OCI-LY3 (cell line): ENCODE measurements at regions not wholly inside any gene's neighbourhood (a gene's known extent, or its start where the extent isn't known, plus 50 kb on each side); places are given as distances from the start of the nearest gene placed in this dataset.
"Not testable (repeated sequence)": the region's sequence is repeated elsewhere in the genome, so short reads cannot be mapped to it uniquely, and the experiment has no call there.

ENCODE experiments used
- H2AFZ ChIP-seq: fragments of 200-600, 300-600 bp; shearing (Covaris generic); 2 replicates; pipeline ENCODE4 v1.6.0; 2014; ENCODE audit warnings: antibody characterized with exemption, low read depth, low read length
- H3K27ac ChIP-seq: fragments of 200-600, 300-600 bp; sonication (generic); 2 replicates; pipeline ENCODE4 v1.5.1; 2014; ENCODE audit warnings: mild to moderate bottlenecking, low read length, moderate library complexity, mixed read lengths
- H3K27me3 ChIP-seq: fragments of 200-600, 300-600 bp; sonication (generic); 2 replicates; pipeline ENCODE4 v1.6.1; 2014; ENCODE audit warnings: low read depth, low read length, mixed read lengths
- H3K36me3 ChIP-seq: fragments of 200-600, 300-600 bp; sonication (generic); replicated peaks from 2 replicates; pipeline ENCODE3; 2014; ENCODE audit warnings: low read depth, low read length, mixed read lengths
- H3K4me1 ChIP-seq: fragments of 300-600, 200-600 bp; sonication (generic); 2 replicates; pipeline ENCODE4 v1.6.1; 2014; ENCODE audit warnings: low read length, mixed read lengths
- H3K4me2 ChIP-seq: fragments of 200-600, 300-600 bp; sonication (generic); 2 replicates; pipeline ENCODE4 v1.6.1; 2014; ENCODE audit warnings: low read length, mixed read lengths
- H3K4me3 ChIP-seq: fragments of 300-600, 200-600 bp; sonication (generic); 2 replicates; pipeline ENCODE4 v1.5.1; 2014; ENCODE audit warnings: antibody characterized with exemption, mild to moderate bottlenecking, low read length, moderate library complexity
- H3K79me2 ChIP-seq: fragments of 300-600, 200-600 bp; shearing (Covaris generic); 2 replicates; pipeline ENCODE4 v1.6.1; 2014; ENCODE audit warnings: mild to moderate bottlenecking, low read length, mixed read lengths
- H3K9ac ChIP-seq: fragments of 300-600, 200-600 bp; shearing (Covaris generic); 2 replicates; pipeline ENCODE4 v1.6.0; 2014; ENCODE audit warnings: mild to moderate bottlenecking, low read length, moderate library complexity
- H3K9me3 ChIP-seq: fragments of 200-600, 300-600 bp; shearing (Covaris generic); 2 replicates; pipeline ENCODE4 v1.6.1; 2014; ENCODE audit warnings: low read length, mixed read lengths; ENCODE audit not compliant: insufficient read depth
- H4K20me1 ChIP-seq: fragments of 200-600, 300-600 bp; sonication (generic); 2 replicates; pipeline ENCODE4 v1.6.1; 2016; ENCODE audit warnings: low read length, mixed read lengths; ENCODE audit not compliant: insufficient read depth
- CTCF ChIP-seq: fragments of 200-600, 300-600 bp; sonication (generic); IDR thresholded peaks from 2 replicates; pipeline ENCODE4 v1.5.1; 2014; ENCODE audit warnings: antibody characterized with exemption, low read length, low read depth
- EZH2phosphoT487 ChIP-seq: fragments of 200-600 bp; shearing (Covaris generic); IDR thresholded peaks from 2 replicates; pipeline ENCODE4 v1.6.1; 2018; ENCODE audit warnings: antibody characterized with exemption, mixed run types, low read depth

DNA sequence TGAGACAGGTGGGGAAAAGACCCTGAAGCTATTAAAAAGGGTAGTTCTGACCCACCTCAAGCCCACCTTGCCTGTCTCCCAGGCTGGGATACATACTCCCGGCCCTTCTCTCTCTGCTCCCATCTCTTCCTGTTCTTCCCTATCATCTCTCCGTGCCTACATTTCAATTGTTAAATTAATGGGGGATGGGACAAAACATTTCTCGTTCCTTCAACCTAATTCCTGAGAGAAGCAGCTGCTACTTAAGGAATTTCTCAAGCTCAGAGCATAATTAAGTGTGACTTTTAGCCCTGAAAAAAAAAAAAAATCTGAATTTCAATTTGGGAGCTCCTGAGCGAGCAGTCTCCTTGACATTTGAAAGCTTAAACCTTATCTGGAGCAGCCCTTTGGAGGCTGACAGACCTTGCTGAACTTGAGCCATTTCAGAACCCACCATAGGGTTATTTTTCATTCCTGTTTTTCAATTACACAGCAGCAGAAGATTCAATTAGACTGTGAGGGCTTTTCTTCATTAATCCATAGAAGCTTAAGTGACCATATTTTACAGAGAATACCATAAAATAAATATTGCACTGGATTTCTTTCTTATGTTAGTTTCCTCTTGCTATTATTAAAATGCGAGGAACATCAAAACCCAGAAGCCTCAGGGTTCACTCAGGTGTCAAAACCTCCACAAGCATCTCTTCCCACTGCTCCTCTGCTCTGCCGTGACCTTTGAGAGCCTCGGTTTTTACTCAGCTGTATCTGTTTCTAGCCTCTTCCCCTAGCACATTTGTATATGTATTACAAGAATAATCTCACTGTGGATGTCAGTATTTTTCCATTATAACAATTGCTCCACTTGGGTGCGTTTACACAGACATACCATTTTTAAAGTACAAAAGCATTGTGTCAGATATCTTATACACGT, 125.7 kb downstream of the B3GNT2 start:
- H3K4me2 ChIP-seq = no peak overlapping the region
- TF ChIP-seq CTCF = no peak
- no peak for TF ChIP-seq EZH2phosphoT487

GRCh38 chr2:62320657-62321357, 124.9 kb downstream of the B3GNT2 start:
- no peak overlapping the region for H3K9ac ChIP-seq
- no peaks in the 10 kb centered on the region for H3K36me3 ChIP-seq
- no peaks in the 10 kb centered on the region for H3K4me1 ChIP-seq
- no peaks in the 10 kb centered on the region for H3K27me3 ChIP-seq
- no peak overlapping the region for H3K4me2 ChIP-seq
- no peak overlapping the region for H3K27ac ChIP-seq
- H3K79me2 ChIP-seq = no peaks in the 10 kb centered on the region
- H2AFZ ChIP-seq = no peak overlapping the region
- peaks cover 8% of the 10 kb centered on the region; the same call in 1 of the 2 replicates for H3K9me3 ChIP-seq
- no peak overlapping the region for H3K4me3 ChIP-seq
- no peak for TF ChIP-seq CTCF
- TF ChIP-seq EZH2phosphoT487 = no peak
- H4K20me1 ChIP-seq = no peaks in the 10 kb centered on the region

More for the DNA sequence above, 125.7 kb downstream of the B3GNT2 start:
- H3K9me3 ChIP-seq = peaks cover 8% of the 10 kb centered on the region; the same call in 1 of the 2 replicates
- H2AFZ ChIP-seq = no peak overlapping the region
- H3K4me3 ChIP-seq = no peak overlapping the region
- no peak overlapping the region for H3K9ac ChIP-seq
- no peaks in the 10 kb centered on the region for H4K20me1 ChIP-seq
- no peak overlapping the region for H3K27ac ChIP-seq
- H3K27me3 ChIP-seq = no peaks in the 10 kb centered on the region
- no peaks in the 10 kb centered on the region for H3K4me1 ChIP-seq
- H3K36me3 ChIP-seq = no peaks in the 10 kb centered on the region
- H3K79me2 ChIP-seq = no peaks in the 10 kb centered on the region

- not testable (repeated sequence) for H3K9me3 ChIP-seq, H2AFZ ChIP-seq, H3K4me2 ChIP-seq, H4K20me1 ChIP-seq, H3K79me2 ChIP-seq, H3K27me3 ChIP-seq, H3K4me3 ChIP-seq, H3K4me1 ChIP-seq, H3K36me3 ChIP-seq, H3K9ac ChIP-seq, H3K27ac ChIP-seq
Measured at GRCh38 chr2:62320137-62320536, 124.2 kb downstream of the B3GNT2 start.

GRCh38 chr2:62319070-62319469, 123.2 kb downstream of the B3GNT2 start:
- no peaks in the 10 kb centered on the region for H3K9me3 ChIP-seq
- no peak overlapping the region for H3K4me3 ChIP-seq
- H3K79me2 ChIP-seq = no peaks in the 10 kb centered on the region
- H3K4me1 ChIP-seq = no peaks in the 10 kb centered on the region
- TF ChIP-seq CTCF = no peak
- TF ChIP-seq EZH2phosphoT487 = no peak
- no peak overlapping the region for H3K27ac ChIP-seq
- no peaks in the 10 kb centered on the region for H3K36me3 ChIP-seq
- no peak overlapping the region for H3K4me2 ChIP-seq
- H3K27me3 ChIP-seq = no peaks in the 10 kb centered on the region
- no peak overlapping the region for H3K9ac ChIP-seq
- H2AFZ ChIP-seq = no peak overlapping the region
- H4K20me1 ChIP-seq = no peaks in the 10 kb centered on the region
